AG04450 (cell line): ENCODE measurements at regions not wholly inside any gene's neighbourhood (a gene's known extent, or its start where the extent isn't known, plus 50 kb on each side); places are given as distances from the start of the nearest gene placed in this dataset.

Source experiments
- CTCF ChIA-PET: fragments of 300-600, 350-600 bp; formaldehyde crosslinking; extraction: SDS; loops from one replicate; lab custom pipeline; 2022; ENCODE audit warnings: antibody characterized with exemption, inconsistent platforms; lab: Charles Lee
- POLR2A ChIA-PET: fragments of 350-600 bp; formaldehyde crosslinking; extraction: SDS; loops from one replicate; lab custom pipeline; 2021; ENCODE audit warnings: antibody characterized with exemption, inconsistent platforms; lab: Yijun Ruan, JAX
- DNase-seq: peaks from one replicate; pipeline ENCODE4 v3.0.0-alpha.2; 2011; ENCODE audit warnings: low read depth, low spot score
- H3K27ac ChIP-seq: one replicate; pipeline ENCODE4 v1.5.1; 2012; ENCODE audit warnings: low read depth, low read length, control low read depth
- H3K27me3 ChIP-seq: one replicate; pipeline ENCODE4 v1.6.0; 2012; ENCODE audit warnings: low read length; ENCODE audit not compliant: control insufficient read depth, insufficient read depth
- H3K4me3 ChIP-seq: 2 replicates; pipeline ENCODE4 v1.5.1; 2011; ENCODE audit warnings: mild to moderate bottlenecking, low read depth, low read length, control low read depth
- H3K9me3 ChIP-seq: 2 replicates; pipeline ENCODE4 v1.5.1; 2012; ENCODE audit warnings: low read length; ENCODE audit not compliant: control insufficient read depth, insufficient read depth
- CTCF ChIP-seq: IDR thresholded peaks from 2 replicates; pipeline ENCODE4 v1.5.1; 2011; ENCODE audit warnings: low read depth, low read length, control low read depth, inconsistent platforms

GRCh38 chr20:10911298-10911697, 237.5 kb upstream of the JAG1 start:
- Histone ChIP-seq H3K9me3 (no peaks in the 10 kb centered on the region), H3K27me3 (no peaks in the 10 kb centered on the region), H3K4me3 (no peak overlapping the region), H3K27ac (no peak overlapping the region)
- CTCF ChIA-PET = no interaction called here
- POLR2A ChIA-PET = no interaction called here
- no peak for DNase-seq
- no peak for TF ChIP-seq CTCF

- CTCF ChIA-PET = no interaction called here
- Histone ChIP-seq H3K9me3 (no peaks in the 10 kb centered on the region), H3K27me3 (no peaks in the 10 kb centered on the region), H3K4me3 (no peak overlapping the region), H3K27ac (no peak overlapping the region)
- no peak for DNase-seq
- POLR2A ChIA-PET = no interaction called here
- no peak for TF ChIP-seq CTCF
These were observed 242.0 kb upstream of the JAG1 start for GRCh38 chr20:10915815-10916214.

- TF ChIP-seq CTCF = no peak
- H3K27me3 ChIP-seq = no peaks in the 10 kb centered on the region
- ChIA-PET CTCF (no interaction called here), POLR2A (no interaction called here)
- H3K9me3 ChIP-seq = no peaks in the 10 kb centered on the region
- no peak overlapping the region for H3K4me3 ChIP-seq
- H3K27ac ChIP-seq = no peak overlapping the region
- DNase-seq = no peak
These were observed 242.5 kb upstream of the JAG1 start for GRCh38 chr20:10916312-10916711.

GRCh38 chr20:10917826-10918225, 244.0 kb upstream of the JAG1 start:
- no peak overlapping the region for H3K4me3 ChIP-seq
- H3K9me3 ChIP-seq = no peaks in the 10 kb centered on the region
- no peak for TF ChIP-seq CTCF
- ChIA-PET CTCF (no interaction called here), POLR2A (no interaction called here)
- H3K27me3 ChIP-seq = no peaks in the 10 kb centered on the region
- DNase-seq = no peak
- H3K27ac ChIP-seq = no peak overlapping the region

- Histone ChIP-seq H3K27me3 (no peaks in the 10 kb centered on the region), H3K9me3 (no peaks in the 10 kb centered on the region), H3K4me3 (no peak overlapping the region), H3K27ac (peak overlapping the region; percentile 32)
- ChIA-PET CTCF (interaction anchor here (0.9 to 1.1 kb wide), 2 partner anchors 10 to 244 kb away, joined by 3 read pairs; no protein-coding TSS in a partner anchor), POLR2A (interaction anchor here (0.6 to 1.0 kb wide), 5 partner anchors 25 to 426 kb away, joined by 3 to 6 read pairs (median 3); partner anchors contain the start of gene JAG1)
- TF ChIP-seq CTCF = no peak
- no peak for DNase-seq
These were observed 245.8 kb upstream of the JAG1 start for GRCh38 chr20:10919396-10920140.
